B cell (primary cell): ENCODE measurements at regions not wholly inside any gene's neighbourhood (a gene's known extent, or its start where the extent isn't known, plus 50 kb on each side); places are given as distances from the start of the nearest gene placed in this dataset.

Experiments
- ATAC-seq: fragments of 200-7000 bp; cut with Tn5 transposase; one replicate; pipeline ENCODE4 v1.10.0; 2021; ENCODE audit warnings: low read depth, mild to moderate bottlenecking, moderate number of reproducible peaks, moderate library complexity
- CTCF ChIA-PET: fragments of 350-600 bp; sonication (Branson Sonifier 250); formaldehyde crosslinking; loops from one replicate; lab custom pipeline; 2021; ENCODE audit warnings: antibody characterized with exemption, inconsistent platforms; lab: Charles Lee
- POLR2A ChIA-PET: fragments of 350-600 bp; sonication (Branson Sonifier 250); formaldehyde crosslinking; loops from one replicate; lab custom pipeline; 2021; ENCODE audit warnings: antibody characterized with exemption; lab: Charles Lee
- DNase-seq: peaks from one replicate; pipeline ENCODE4 v3.0.0; 2013
- H2AFZ ChIP-seq: 2 replicates; pipeline ENCODE4 v1.6.1; 2012; ENCODE audit warnings: mild to moderate bottlenecking, low read depth, low read length; ENCODE audit not compliant: insufficient read depth, poor library complexity, severe bottlenecking
- H3K27ac ChIP-seq, 2 donors: 1 replicate in 1 of 2; 2 replicates in 1 of 2; pipeline ENCODE4 v1.5.1; 2012 to 2013; ENCODE audit warnings: low read length in 2 of 2, mild to moderate bottlenecking in 2 of 2, moderate library complexity in 1 of 2
- H3K27me3 ChIP-seq, 4 experiments: fragments of 200-600 bp in 1 of 4; sonication (generic) in 1 of 4; replicated peaks in 1 of 4; 1 replicate in 2 of 4; 2 replicates in 2 of 4; pipeline versions ENCODE4 v1.6.1 to v1.7.0; 2013 to 2016; ENCODE audit warnings: low read length in 3 of 4, mild to moderate bottlenecking in 2 of 4, mixed read lengths in 1 of 4, moderate library complexity in 1 of 4; ENCODE audit not compliant: insufficient read depth in 4 of 4, control insufficient read depth in 3 of 4; ENCODE audit errors: control extremely low read depth in 1 of 4
- H3K36me3 ChIP-seq, 2 experiments: replicated peaks in 1 of 2; 1 replicate in 1 of 2; 2 replicates in 1 of 2; pipeline versions ENCODE4 v1.6.1 to v1.7.1; 2013; ENCODE audit warnings: low read length in 1 of 2; ENCODE audit not compliant: insufficient read depth in 2 of 2, control insufficient read depth in 1 of 2; ENCODE audit errors: control extremely low read depth in 1 of 2, extremely low read depth in 1 of 2
- H3K4me1 ChIP-seq, 2 donors: fragments of 200-600 bp in 1 of 2; sonication (generic) in 1 of 2; 1 replicate in 1 of 2; 2 replicates in 1 of 2; pipeline versions ENCODE4 v1.5.1 to v1.6.1; 2013 to 2017; ENCODE audit warnings: low read length in 2 of 2; ENCODE audit not compliant: control insufficient read depth in 2 of 2, insufficient read depth in 2 of 2
- H3K4me2 ChIP-seq: replicated peaks from 2 replicates; pipeline ENCODE3; 2012; ENCODE audit warnings: mild to moderate bottlenecking, low read depth, low read length; ENCODE audit not compliant: poor library complexity, severe bottlenecking
- H3K4me3 ChIP-seq, 5 experiments: fragments of 200-600 bp in 1 of 5; sonication (generic) in 1 of 5; 1 replicate in 3 of 5; 2 replicates in 2 of 5; pipeline versions ENCODE4 v1.5.1 to v1.7.0; 2011 to 2016; ENCODE audit warnings: low read length in 4 of 5, mild to moderate bottlenecking in 4 of 5, low read depth in 2 of 5, control low read depth in 1 of 5, moderate library complexity in 1 of 5; ENCODE audit not compliant: insufficient read depth in 1 of 5; ENCODE audit errors: control extremely low read depth in 1 of 5, extremely low read depth in 1 of 5
- H3K79me2 ChIP-seq: fragments of 200-600 bp; sonication (generic); one replicate; pipeline ENCODE4 v1.6.0; 2016; ENCODE audit warnings: low read length; ENCODE audit not compliant: control insufficient read depth, insufficient read depth
- H3K9ac ChIP-seq: fragments of 200-600 bp; sonication (generic); 2 replicates; pipeline ENCODE4 v1.6.1; 2017; ENCODE audit warnings: mild to moderate bottlenecking, low read length, moderate library complexity
- H3K9me3 ChIP-seq, 3 donors: one replicate each; pipeline versions ENCODE4 v1.6.1 to v1.7.1; 2013; ENCODE audit warnings: low read length in 2 of 3; ENCODE audit not compliant: control insufficient read depth in 2 of 3, insufficient read depth in 1 of 3; ENCODE audit errors: control extremely low read depth in 1 of 3
- H4K20me1 ChIP-seq: 2 replicates; pipeline ENCODE4 v1.6.0; 2012; ENCODE audit warnings: mild to moderate bottlenecking, low read length; ENCODE audit not compliant: insufficient read depth, control insufficient read depth, poor library complexity, severe bottlenecking
- H3K27ac Mint-ChIP-seq: one replicate; pipeline ENCODE4 v1.8.0; 2021; ENCODE audit warnings: mixed read lengths
- H3K27me3 Mint-ChIP-seq: one replicate; pipeline ENCODE4 v1.8.0; 2021; ENCODE audit warnings: mixed read lengths
- H3K4me1 Mint-ChIP-seq: one replicate; pipeline ENCODE4 v1.8.0; 2021; ENCODE audit warnings: mixed read lengths
- H3K4me3 Mint-ChIP-seq: one replicate; pipeline ENCODE4 v1.8.0; 2021; ENCODE audit warnings: mixed read lengths
- H3K9me3 Mint-ChIP-seq: one replicate; pipeline ENCODE4 v1.8.0; 2022; ENCODE audit warnings: mixed read lengths; ENCODE audit not compliant: insufficient read depth
- CTCF ChIP-seq: fragments of 200-600 bp; IDR thresholded peaks from one replicate; pipeline ENCODE4 v1.8.0; 2022; ENCODE audit warnings: antibody characterized with exemption, mild to moderate bottlenecking
- EZH2 ChIP-seq: IDR thresholded peaks from 2 replicates; pipeline ENCODE4 v1.6.1; 2012; ENCODE audit warnings: borderline replicate concordance, low read depth, mild to moderate bottlenecking, moderate library complexity, low read length; ENCODE audit not compliant: insufficient read depth, poor library complexity, severe bottlenecking
- WGBS: methylation state at CpG from one replicate; pipeline ENCODE4 v1.1.5; 2013; ENCODE audit warnings: missing lambda C conversion rate; ENCODE audit not compliant: insufficient coverage; 5-methylcytosine and 5-hydroxymethylcytosine counted together
- intact Hi-C: fragments of 100-400 bp; cut with micrococcal nuclease; formaldehyde crosslinking; loops from one replicate; pipeline ENCODE4 v1.10.0; 2022

GRCh38 chr4:45455217-45455616 is 668.6 kb downstream of the GABRG1 start:
- WGBS = no CpG with 5 or more reads among the region's 2 CpGs
- POLR2A ChIA-PET = no interaction called here
- no peaks in the 10 kb centered on the region for H4K20me1 ChIP-seq
- H3K27ac Mint-ChIP-seq = no peak overlapping the region
- no peaks in the 10 kb centered on the region for H3K79me2 ChIP-seq
- H3K27me3 Mint-ChIP-seq = no peaks in the 10 kb centered on the region
- DNase-seq (no peak), ATAC-seq (no peak)
- no peak overlapping the region for H2AFZ ChIP-seq
- no peaks in the 10 kb centered on the region for H3K27me3 ChIP-seq
- H3K4me1 Mint-ChIP-seq = no peaks in the 10 kb centered on the region
- H3K9me3 Mint-ChIP-seq = peaks cover 2% of the 10 kb centered on the region
- intact Hi-C loops = no loop called here
- CTCF ChIA-PET = no interaction called here
- no peaks in the 10 kb centered on the region for H3K36me3 ChIP-seq
- peaks cover 0 to 7% (median 1%) of the 10 kb centered on the region in 3 donors for H3K9me3 ChIP-seq
- no peak overlapping the region for H3K4me3 ChIP-seq
- no peak for TF ChIP-seq EZH2
- no peak for TF ChIP-seq CTCF
- no peaks in the 10 kb centered on the region for H3K4me1 ChIP-seq
- no peak overlapping the region for H3K4me2 ChIP-seq
- no peak overlapping the region for H3K27ac ChIP-seq
- no peak overlapping the region for H3K9ac ChIP-seq
- no peak overlapping the region for H3K4me3 Mint-ChIP-seq

- no peak overlapping the region for H3K4me2 ChIP-seq
- no peaks in the 10 kb centered on the region for H4K20me1 ChIP-seq
- no peaks in the 10 kb centered on the region for H3K27me3 ChIP-seq
- intact Hi-C loops = no loop called here
- H3K4me1 ChIP-seq = no peaks in the 10 kb centered on the region
- no peaks in the 10 kb centered on the region for H3K4me1 Mint-ChIP-seq
- H3K9ac ChIP-seq = no peak overlapping the region
- H3K9me3 Mint-ChIP-seq = no peaks in the 10 kb centered on the region
- ATAC-seq (no peak), DNase-seq (no peak)
- 28% methylated on average over 2 of the region's 5 CpGs for WGBS
- H3K9me3 ChIP-seq = peaks cover 0 to 7% (median 1%) of the 10 kb centered on the region in 3 donors
- no peak overlapping the region for H3K27ac Mint-ChIP-seq
- no peaks in the 10 kb centered on the region for H3K79me2 ChIP-seq
- no peak overlapping the region for H2AFZ ChIP-seq
- POLR2A ChIA-PET = no interaction called here
- no peak overlapping the region for H3K27ac ChIP-seq
- H3K4me3 Mint-ChIP-seq = no peak overlapping the region
- TF ChIP-seq CTCF (no peak), EZH2 (no peak)
- no peaks in the 10 kb centered on the region for H3K27me3 Mint-ChIP-seq
- CTCF ChIA-PET = no interaction called here
- no peaks in the 10 kb centered on the region for H3K36me3 ChIP-seq
- no peak overlapping the region for H3K4me3 ChIP-seq
Observed at GRCh38 chr4:45453258-45453853, 670.5 kb downstream of the GABRG1 start.
